NCI-H446 treated with DMSO at 0.1 percent for 48 hours (cell line): ENCODE measurements at regions not wholly inside any gene's neighbourhood (a gene's known extent, or its start where the extent isn't known, plus 50 kb on each side); places are given as distances from the start of the nearest gene placed in this dataset.

Source experiments
- DNase-seq: peaks from one replicate; lab custom pipeline; 2025; lab: John Stamatoyannopoulos, UW

DNA sequence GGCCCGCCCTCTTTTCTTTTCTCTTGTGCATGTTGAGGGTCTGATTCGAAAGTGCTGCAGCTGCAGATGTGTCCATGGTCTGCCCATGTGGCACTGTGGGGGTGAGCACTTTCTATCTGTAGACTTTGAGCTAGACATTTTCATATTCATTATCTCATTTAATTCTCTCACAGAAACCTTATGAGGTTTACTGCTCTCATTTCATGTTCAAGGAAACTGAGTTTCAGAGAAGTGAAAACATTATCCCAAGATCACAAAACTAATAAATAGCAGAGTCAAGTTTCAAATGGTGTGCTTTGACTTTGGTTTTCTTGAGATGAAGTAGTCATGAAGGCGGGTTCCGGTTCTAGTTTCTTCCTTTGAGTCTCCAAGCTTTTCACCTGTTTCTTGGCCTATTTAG lies 536.5 kb upstream of the ZNF462 start:
- no peak for DNase-seq

DNA sequence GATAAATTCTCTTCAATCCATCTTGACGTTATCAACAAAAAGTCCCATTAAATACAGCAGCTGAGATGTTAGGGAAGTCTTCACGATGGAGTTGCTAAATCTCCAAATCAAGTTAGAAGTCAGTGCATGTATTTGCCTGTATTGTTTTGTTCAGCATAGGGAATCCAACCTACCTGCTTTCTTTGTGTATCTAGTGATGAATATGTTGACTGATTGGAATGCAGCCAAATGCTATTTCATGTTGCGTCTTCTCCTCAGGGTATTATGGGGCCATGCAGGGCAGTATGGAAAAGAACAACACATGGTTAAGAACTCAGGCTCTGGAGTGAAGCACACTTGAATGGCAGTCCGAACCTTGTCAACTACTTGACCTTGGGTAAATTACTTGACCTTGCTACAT lies 529.5 kb upstream of the ZNF462 start:
- no peak for DNase-seq

GRCh38 chr9:106334081-106334480 lies 528.9 kb upstream of the ZNF462 start:
- DNase-seq, result no peak

- DNase-seq, result no peak
These were observed 523.1 kb upstream of the ZNF462 start for GRCh38 chr9:106339882-106340281.

DNA sequence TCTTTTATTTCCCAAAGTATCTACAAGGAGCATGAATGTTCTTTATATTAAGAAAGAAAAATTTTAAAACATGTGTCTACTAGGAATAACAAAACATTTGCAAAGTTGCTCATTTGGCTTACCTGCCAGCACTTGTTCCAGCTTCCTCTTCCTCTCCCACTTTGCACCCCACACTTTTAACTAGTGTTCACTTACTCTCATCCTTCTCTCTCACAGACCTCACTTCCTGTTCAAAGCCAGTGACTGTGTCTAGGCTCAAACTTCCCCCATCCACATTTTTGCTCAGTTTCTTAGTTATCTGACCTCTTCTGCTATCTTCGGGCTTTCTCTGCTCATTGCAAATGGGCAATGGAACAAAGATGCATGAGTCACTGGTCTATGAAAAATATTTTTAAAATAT lies 512.2 kb upstream of the ZNF462 start:
- no peak for DNase-seq

- DNase-seq, result no peak
These were observed 506.0 kb upstream of the ZNF462 start for GRCh38 chr9:106356924-106357323.

DNA sequence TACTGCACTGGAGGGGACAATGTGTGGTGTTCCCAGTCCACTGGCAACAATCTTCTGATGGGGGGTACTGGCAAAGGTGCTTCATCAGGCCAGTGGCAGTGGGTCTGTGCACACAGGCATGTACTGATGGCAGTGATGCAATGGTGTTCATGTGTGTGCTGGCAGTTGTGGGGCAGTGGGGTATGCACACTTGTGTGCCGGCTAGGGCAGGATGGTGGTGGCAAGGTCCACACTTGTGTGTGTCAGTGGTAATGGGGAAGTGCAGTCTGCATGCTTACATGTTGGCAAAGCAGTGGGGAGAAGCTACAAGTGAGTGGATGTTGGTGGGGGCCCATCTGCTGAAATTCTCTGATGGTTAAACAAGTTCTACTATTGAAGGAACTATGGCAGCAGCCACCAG lies 504.6 kb upstream of the ZNF462 start:
- DNase-seq, result no peak

DNA sequence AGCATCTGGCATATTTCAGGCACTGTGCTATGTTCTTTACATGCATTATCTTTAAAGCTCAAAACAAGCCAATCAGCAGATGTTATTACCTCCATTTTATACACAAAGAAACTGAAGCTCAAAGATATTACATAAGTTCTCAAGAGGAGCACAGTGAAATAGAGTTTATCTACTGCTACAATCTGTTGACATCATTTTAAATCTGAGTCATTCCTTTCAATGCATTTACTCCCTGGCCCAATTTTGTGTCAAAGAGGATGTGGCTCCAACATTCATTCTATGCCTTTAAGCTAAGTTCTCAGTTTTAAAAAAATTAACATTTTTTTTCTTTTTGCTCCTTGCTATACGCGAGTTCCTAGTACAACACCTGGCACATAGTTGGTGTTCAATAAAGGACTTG lies 486.3 kb upstream of the ZNF462 start:
- DNase-seq, result no peak

GRCh38 chr9:106383072-106383471 lies 479.9 kb upstream of the ZNF462 start:
- DNase-seq, result no peak

- no peak for DNase-seq
These were observed 475.0 kb upstream of the ZNF462 start for GRCh38 chr9:106387965-106388364.

- DNase-seq, result no peak
These were observed 469.7 kb upstream of the ZNF462 start for GRCh38 chr9:106393226-106393625.

DNA sequence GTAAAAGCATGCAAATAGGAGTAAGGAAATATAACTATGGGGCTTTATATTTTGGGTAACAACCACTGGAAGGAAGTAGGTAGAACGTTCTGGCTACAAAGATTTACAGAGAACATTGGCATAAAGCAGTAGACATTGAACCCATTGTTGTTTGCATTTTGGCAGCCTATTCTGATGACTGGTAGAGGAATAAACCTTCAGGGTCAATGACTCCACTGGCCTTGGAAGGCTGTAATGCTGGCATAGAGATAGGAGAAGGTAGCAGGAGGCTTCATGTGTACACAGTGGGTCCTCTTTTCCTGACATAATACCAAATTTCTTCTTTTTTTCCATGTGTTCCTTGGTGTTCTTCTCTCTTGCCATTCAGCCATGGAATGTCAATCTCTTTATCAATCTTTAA lies 462.8 kb upstream of the ZNF462 start:
- DNase-seq, result no peak

- no peak for DNase-seq
These were observed 462.0 kb upstream of the ZNF462 start for GRCh38 chr9:106400950-106401349.

DNA sequence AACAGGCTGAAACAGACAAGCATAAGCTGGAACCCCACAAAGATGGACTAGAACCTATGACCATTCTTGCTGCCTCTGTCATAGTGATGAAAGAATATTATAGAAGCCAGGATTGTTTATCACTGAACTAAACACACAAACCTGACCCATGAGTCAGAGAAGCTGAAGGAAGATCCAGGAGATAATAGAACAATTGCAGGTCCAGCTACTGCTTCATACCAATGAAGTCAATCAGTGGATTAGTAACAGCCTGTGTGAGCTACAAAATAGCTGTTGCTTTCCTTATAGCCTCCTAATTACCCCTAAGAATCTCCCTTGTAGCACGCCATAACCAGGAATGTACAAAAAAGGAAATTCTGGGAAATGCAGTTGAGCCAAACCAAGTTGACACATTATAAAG lies 459.9 kb upstream of the ZNF462 start:
- DNase-seq, result no peak

GRCh38 chr9:106404137-106404536 lies 458.8 kb upstream of the ZNF462 start:
- DNase-seq, result no peak

GRCh38 chr9:106405871-106406435 lies 457.0 kb upstream of the ZNF462 start:
- DNase-seq, result no peak

DNA sequence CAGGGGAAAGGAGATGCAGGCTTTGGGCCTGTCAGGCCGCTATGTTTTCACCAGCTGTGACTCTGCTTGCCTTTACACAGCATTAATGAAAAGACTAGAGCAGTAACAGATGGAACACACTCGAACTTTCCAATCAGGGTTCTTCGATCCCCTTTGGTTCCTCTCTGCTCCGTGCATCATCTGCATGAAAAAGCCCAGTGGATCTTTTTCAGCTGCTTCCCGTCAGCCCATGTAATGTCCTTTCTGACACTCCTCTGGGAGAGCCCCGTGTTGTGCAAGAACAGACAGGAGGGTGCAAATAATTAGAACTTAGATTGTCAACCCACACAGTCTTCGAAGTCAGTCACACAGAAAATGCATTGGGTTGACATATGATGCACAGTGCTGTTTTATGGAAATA lies 448.9 kb upstream of the ZNF462 start:
- no peak for DNase-seq

DNA sequence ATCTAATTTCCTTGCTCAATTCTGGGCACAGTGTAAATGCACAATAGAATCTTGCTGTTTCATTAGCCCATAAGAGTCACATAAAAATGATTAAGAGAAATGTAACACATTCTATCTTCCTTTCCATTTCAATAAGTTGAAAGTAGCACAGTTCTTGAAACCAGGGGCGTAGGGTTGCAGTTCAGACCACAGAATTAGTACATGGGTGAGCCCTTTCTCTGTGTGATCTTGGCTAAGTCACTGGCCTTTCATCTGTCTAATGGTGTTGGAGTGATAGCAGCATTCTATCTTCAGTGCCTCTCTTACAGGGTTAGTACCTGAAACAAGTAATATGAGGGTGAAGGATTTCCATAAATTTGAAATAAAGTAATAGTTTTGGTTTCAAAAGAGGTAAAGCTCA lies 445.3 kb upstream of the ZNF462 start:
- DNase-seq, result no peak

DNA sequence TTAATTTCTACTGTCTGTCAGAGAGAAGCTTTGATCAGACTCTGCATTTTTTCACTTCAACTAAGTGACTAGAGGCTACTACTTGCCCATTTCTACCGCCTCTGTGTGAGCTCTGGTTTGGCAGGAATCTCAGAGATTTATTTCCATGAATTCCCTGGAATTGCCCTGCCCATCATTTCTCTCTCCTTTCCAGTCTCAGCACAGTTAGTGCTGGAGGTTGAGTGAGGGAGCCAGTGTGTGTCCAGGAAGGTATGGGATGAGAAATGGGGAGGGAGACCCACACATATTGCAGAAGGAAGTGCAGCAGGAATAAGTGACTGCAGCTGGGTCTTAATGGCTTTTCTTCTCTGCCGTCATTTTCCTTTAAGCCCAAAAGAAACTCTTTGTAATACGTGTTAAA lies 443.1 kb upstream of the ZNF462 start:
- DNase-seq, result no peak

GRCh38 chr9:106420511-106420944 lies 442.4 kb upstream of the ZNF462 start:
- DNase-seq, result no peak

DNA sequence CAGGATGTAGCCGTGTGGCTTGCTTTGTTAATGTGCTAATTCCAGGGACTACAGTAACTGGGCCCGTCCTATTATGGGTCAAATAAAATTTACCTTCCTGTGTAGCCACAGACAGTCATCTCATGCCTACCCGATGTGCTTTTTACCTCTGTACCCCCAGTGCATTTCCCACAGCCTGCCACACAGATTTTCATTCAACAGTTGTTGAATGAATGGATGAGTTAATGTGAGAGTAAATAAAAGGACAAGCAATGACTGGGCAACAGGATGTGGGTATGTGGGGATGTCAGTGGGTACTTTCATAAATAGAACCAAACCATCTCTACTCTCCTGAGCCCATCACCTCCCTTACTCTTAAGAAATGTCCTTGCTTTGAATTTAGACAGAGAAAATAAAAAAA lies 441.2 kb upstream of the ZNF462 start:
- DNase-seq, result no peak

- no peak for DNase-seq
These were observed 439.4 kb upstream of the ZNF462 start for GRCh38 chr9:106423575-106423974.

DNA sequence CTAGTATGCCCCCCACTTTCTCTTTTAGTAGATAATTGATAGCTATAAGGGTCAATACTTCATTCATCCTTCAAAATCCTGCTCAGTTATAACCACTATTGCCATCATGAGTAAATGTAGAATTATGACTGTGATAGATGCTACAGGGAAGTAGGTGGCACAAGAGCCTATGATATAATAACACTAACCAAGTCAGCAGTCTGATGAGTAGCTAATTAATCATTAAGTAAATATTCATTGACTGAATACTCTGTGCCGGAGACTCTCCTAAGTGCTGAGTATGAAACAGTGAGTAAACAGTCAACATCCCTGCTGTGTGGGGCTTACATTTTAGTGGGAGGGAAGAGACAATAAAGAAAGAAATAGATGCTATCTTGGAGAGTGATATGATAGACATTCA lies 430.3 kb upstream of the ZNF462 start:
- DNase-seq, result no peak

DNA sequence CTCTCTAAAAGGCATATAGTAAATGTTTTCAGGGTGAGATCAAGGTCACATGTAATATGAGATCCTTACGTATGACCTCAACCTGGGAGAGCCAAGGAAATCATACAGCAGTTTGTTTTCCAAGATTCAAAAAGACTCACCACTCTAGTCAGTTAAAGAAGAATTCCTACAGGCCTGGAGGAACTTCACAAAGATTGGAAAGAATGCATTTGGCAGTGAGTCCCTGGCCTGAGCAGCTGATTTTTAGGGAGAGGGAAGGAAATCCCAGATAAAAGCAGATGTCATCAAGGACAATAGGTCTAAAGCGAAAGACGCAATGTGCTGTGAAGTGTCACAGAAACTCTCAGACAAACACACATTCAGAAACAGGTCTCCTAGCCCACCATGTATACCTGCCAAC lies 424.0 kb upstream of the ZNF462 start:
- no peak for DNase-seq

GRCh38 chr9:106441283-106441682 lies 421.7 kb upstream of the ZNF462 start:
- DNase-seq, result no peak
